HepG2 (cell line): ENCODE measurements at regions not wholly inside any gene's neighbourhood (a gene's known extent, or its start where the extent isn't known, plus 50 kb on each side); places are given as distances from the start of the nearest gene placed in this dataset.

Experiments
- BORCS8-MEF2B ChIP-seq: sonication (generic); formaldehyde crosslinking; IDR thresholded peaks from 2 replicates; pipeline ENCODE4 v1.8.0; 2022; ENCODE audit warnings: mild to moderate bottlenecking, missing genetic modification reagents
- ESRRA ChIP-seq: sonication (generic); formaldehyde crosslinking; IDR thresholded peaks from 2 replicates; pipeline ENCODE4 v1.5.1; 2020; ENCODE audit warnings: mild to moderate bottlenecking, low read depth, missing genetic modification reagents
- MTA1 ChIP-seq: sonication (generic); formaldehyde crosslinking; IDR thresholded peaks from 2 replicates; pipeline ENCODE4 v1.4.0; 2020; ENCODE audit warnings: missing genetic modification reagents, mild to moderate bottlenecking, borderline replicate concordance
- RELA ChIP-seq: sonication (generic); formaldehyde crosslinking; IDR thresholded peaks from 2 replicates; pipeline ENCODE4 v1.4.0; 2020; ENCODE audit warnings: missing genetic modification reagents
- ZMAT3 ChIP-seq: sonication (generic); formaldehyde crosslinking; conservative IDR thresholded peaks from 2 replicates; pipeline ENCODE4 v1.7.0; 2021; ENCODE audit warnings: missing genetic modification reagents
- ZNF350 ChIP-seq: sonication (generic); formaldehyde crosslinking; IDR thresholded peaks from 2 replicates; pipeline ENCODE4 v1.4.0; 2020; ENCODE audit warnings: mild to moderate bottlenecking, low read depth, missing genetic modification reagents, borderline replicate concordance
- ZNF562 ChIP-seq: sonication (generic); formaldehyde crosslinking; IDR thresholded peaks from 2 replicates; pipeline ENCODE4 v1.8.0; 2022; ENCODE audit warnings: missing genetic modification reagents, borderline replicate concordance
- ZSCAN12 ChIP-seq: sonication (generic); formaldehyde crosslinking; IDR thresholded peaks from 2 replicates; pipeline ENCODE4 v1.9.0; 2021; ENCODE audit warnings: mild to moderate bottlenecking, missing genetic modification reagents
- TF ChIP-seq, protein P1 (sequence below): sonication (generic); formaldehyde crosslinking; IDR thresholded peaks from 2 replicates; pipeline ENCODE4 v1.8.0; 2022; ENCODE audit warnings: mild to moderate bottlenecking, missing genetic modification reagents, borderline replicate concordance
- TF ChIP-seq, protein P2 (sequence below): conservative IDR thresholded peaks from 2 replicates; pipeline ENCODE4 v1.6.1; 2018; ENCODE audit warnings: missing genetic modification reagents
- TF ChIP-seq, protein P3 (sequence below): sonication (generic); formaldehyde crosslinking; IDR thresholded peaks from 2 replicates; pipeline ENCODE4 v1.5.0; 2020; ENCODE audit warnings: missing genetic modification reagents
- TF ChIP-seq, protein P4 (sequence below): sonication (generic); formaldehyde crosslinking; IDR thresholded peaks from 2 replicates; pipeline ENCODE4 v1.5.0; 2020; ENCODE audit warnings: mild to moderate bottlenecking, missing genetic modification reagents, borderline replicate concordance
- TF ChIP-seq, protein P5 (sequence below): IDR thresholded peaks from 2 replicates; pipeline ENCODE4 v1.6.1; 2016; ENCODE audit warnings: mild to moderate bottlenecking
- TF ChIP-seq, protein P6 (sequence below): IDR thresholded peaks from 2 replicates; pipeline ENCODE4 v1.6.1; 2018; ENCODE audit warnings: missing genetic modification reagents, mild to moderate bottlenecking, missing compliant biosample characterization
- TF ChIP-seq, protein P7 (sequence below): sonication (generic); formaldehyde crosslinking; IDR thresholded peaks from 2 replicates; pipeline ENCODE4 v1.5.0; 2020; ENCODE audit warnings: mild to moderate bottlenecking, missing genetic modification reagents

DNA sequence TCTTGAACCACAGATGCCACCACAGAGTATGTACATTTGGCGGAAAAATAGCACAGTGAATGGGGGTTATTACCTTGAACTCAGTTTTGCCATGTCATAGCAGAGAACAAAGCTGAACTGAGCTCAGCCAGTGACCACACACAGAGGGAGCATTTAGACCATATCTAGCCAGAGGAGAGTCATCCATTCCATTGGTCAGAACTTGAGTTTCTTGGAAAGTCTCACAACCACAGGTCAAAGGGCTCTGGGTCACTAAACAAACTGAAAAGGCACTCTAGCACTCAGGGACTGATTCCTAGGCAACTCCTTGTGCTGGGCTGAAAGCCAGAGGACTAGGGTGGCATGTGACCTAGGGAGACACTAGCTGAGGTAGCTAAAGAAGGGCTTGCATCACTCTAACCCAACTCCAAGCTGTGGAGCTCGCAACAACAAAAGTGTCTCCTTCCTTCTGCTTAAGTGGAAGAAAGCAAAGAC, 239.7 kb upstream of the SEMA3D start (continued):
- TF ChIP-seq, protein P1, sequence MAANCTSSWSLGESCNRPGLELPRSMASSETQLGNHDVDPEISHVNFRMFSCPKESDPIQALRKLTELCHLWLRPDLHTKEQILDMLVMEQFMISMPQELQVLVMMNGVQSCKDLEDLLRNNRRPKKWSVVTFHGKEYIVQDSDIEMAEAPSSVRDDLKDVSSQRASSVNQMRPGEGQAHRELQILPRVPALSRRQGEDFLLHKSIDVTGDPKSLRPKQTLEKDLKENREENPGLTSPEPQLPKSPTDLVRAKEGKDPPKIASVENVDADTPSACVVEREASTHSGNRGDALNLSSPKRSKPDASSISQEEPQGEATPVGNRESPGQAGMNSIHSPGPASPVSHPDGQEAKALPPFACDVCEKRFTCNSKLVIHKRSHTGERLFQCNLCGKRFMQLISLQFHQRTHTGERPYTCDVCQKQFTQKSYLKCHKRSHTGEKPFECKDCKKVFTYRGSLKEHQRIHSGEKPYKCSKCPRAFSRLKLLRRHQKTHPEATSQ (CRISPR knock-in tag), result no peak; the same call in 1 of the 2 replicates
- TF ChIP-seq BORCS8-MEF2B (CRISPR knock-in tag), result no peak
- TF ChIP-seq ZSCAN12, result no peak
- TF ChIP-seq, protein P2, sequence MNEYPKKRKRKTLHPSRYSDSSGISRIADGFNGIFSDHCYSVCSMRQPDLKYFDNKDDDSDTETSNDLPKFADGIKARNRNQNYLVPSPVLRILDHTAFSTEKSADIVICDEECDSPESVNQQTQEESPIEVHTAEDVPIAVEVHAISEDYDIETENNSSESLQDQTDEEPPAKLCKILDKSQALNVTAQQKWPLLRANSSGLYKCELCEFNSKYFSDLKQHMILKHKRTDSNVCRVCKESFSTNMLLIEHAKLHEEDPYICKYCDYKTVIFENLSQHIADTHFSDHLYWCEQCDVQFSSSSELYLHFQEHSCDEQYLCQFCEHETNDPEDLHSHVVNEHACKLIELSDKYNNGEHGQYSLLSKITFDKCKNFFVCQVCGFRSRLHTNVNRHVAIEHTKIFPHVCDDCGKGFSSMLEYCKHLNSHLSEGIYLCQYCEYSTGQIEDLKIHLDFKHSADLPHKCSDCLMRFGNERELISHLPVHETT (CRISPR knock-in tag), result no peak
- no peak for TF ChIP-seq ESRRA (CRISPR knock-in tag)
- no peak for TF ChIP-seq RELA (CRISPR knock-in tag)
- TF ChIP-seq, protein P3, sequence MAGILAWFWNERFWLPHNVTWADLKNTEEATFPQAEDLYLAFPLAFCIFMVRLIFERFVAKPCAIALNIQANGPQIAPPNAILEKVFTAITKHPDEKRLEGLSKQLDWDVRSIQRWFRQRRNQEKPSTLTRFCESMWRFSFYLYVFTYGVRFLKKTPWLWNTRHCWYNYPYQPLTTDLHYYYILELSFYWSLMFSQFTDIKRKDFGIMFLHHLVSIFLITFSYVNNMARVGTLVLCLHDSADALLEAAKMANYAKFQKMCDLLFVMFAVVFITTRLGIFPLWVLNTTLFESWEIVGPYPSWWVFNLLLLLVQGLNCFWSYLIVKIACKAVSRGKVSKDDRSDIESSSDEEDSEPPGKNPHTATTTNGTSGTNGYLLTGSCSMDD (CRISPR knock-in tag), result no peak
- TF ChIP-seq, protein P4, sequence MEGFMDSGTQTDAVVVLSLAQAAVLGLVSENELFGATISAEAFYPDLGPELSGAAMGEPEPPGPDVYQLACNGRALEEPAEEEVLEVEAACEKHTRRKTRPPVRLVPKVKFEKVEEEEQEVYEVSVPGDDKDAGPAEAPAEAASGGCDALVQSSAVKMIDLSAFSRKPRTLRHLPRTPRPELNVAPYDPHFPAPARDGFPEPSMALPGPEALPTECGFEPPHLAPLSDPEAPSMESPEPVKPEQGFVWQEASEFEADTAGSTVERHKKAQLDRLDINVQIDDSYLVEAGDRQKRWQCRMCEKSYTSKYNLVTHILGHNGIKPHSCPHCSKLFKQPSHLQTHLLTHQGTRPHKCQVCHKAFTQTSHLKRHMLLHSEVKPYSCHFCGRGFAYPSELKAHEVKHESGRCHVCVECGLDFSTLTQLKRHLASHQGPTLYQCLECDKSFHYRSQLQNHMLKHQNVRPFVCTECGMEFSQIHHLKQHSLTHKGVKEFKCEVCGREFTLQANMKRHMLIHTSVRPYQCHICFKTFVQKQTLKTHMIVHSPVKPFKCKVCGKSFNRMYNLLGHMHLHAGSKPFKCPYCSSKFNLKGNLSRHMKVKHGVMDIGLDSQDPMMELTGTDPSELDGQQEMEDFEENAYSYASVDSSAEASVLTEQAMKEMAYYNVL (CRISPR knock-in tag), result peak; percentile 73; the same call in 1 of the 2 replicates
- TF ChIP-seq, protein P5, sequence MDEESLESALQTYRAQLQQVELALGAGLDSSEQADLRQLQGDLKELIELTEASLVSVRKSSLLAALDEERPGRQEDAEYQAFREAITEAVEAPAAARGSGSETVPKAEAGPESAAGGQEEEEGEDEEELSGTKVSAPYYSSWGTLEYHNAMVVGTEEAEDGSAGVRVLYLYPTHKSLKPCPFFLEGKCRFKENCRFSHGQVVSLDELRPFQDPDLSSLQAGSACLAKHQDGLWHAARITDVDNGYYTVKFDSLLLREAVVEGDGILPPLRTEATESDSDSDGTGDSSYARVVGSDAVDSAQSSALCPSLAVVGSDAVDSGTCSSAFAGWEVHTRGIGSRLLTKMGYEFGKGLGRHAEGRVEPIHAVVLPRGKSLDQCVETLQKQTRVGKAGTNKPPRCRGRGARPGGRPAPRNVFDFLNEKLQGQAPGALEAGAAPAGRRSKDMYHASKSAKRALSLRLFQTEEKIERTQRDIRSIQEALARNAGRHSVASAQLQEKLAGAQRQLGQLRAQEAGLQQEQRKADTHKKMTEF, result peak; percentile 62
- TF ChIP-seq, protein P6, sequence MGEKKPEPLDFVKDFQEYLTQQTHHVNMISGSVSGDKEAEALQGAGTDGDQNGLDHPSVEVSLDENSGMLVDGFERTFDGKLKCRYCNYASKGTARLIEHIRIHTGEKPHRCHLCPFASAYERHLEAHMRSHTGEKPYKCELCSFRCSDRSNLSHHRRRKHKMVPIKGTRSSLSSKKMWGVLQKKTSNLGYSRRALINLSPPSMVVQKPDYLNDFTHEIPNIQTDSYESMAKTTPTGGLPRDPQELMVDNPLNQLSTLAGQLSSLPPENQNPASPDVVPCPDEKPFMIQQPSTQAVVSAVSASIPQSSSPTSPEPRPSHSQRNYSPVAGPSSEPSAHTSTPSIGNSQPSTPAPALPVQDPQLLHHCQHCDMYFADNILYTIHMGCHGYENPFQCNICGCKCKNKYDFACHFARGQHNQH (CRISPR knock-in tag), result peak; percentile 55; the same call in 1 of the 2 replicates
- TF ChIP-seq, protein P7, sequence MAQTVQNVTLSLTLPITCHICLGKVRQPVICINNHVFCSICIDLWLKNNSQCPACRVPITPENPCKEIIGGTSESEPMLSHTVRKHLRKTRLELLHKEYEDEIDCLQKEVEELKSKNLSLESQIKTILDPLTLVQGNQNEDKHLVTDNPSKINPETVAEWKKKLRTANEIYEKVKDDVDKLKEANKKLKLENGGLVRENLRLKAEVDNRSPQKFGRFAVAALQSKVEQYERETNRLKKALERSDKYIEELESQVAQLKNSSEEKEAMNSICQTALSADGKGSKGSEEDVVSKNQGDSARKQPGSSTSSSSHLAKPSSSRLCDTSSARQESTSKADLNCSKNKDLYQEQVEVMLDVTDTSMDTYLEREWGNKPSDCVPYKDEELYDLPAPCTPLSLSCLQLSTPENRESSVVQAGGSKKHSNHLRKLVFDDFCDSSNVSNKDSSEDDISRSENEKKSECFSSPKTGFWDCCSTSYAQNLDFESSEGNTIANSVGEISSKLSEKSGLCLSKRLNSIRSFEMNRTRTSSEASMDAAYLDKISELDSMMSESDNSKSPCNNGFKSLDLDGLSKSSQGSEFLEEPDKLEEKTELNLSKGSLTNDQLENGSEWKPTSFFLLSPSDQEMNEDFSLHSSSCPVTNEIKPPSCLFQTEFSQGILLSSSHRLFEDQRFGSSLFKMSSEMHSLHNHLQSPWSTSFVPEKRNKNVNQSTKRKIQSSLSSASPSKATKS (CRISPR knock-in tag), result no peak
- TF ChIP-seq ZNF350, result 0 out of 2 replicates have a peak, but pooled peaks have one; percentile 52
- no peak for TF ChIP-seq ZMAT3 (CRISPR knock-in tag)
- TF ChIP-seq MTA1 (CRISPR knock-in tag), result no peak
- TF ChIP-seq ZNF562 (CRISPR knock-in tag), result no peak
